GM20000 (cell line): ENCODE measurements at regions not wholly inside any gene's neighbourhood (a gene's known extent, or its start where the extent isn't known, plus 50 kb on each side); places are given as distances from the start of the nearest gene placed in this dataset.

ENCODE experiments used
- DNase-seq: peaks from one replicate; pipeline ENCODE4 v3.0.0; 2012; ENCODE audit warnings: low spot score
- TF ChIP-seq, protein P1 (sequence below): IDR thresholded peaks from 2 replicates; pipeline ENCODE4 v1.5.1; 2012; ENCODE audit warnings: mild to moderate bottlenecking, control low read depth; ENCODE audit errors: extremely low read depth, missing control alignments

DNA sequence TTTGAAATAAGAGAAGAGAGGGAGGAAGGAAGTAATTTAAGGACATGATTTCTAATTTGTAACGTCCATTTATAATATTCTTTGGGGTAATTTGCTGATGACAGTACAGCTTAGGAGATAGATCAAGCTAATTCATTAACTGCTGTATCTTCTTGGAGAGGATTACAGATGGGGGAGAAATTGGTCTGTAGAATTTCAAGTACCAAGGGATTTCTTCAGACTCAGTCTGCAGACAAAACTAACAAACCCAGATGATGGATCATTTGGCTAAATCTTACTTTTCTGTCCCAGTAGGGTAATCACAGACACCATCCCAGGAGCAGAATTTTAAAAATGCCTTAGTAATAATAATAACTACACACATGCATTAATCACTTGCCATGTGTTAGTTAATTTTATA is 711.8 kb downstream of the KCNJ2 start:
- TF ChIP-seq, protein P1, sequence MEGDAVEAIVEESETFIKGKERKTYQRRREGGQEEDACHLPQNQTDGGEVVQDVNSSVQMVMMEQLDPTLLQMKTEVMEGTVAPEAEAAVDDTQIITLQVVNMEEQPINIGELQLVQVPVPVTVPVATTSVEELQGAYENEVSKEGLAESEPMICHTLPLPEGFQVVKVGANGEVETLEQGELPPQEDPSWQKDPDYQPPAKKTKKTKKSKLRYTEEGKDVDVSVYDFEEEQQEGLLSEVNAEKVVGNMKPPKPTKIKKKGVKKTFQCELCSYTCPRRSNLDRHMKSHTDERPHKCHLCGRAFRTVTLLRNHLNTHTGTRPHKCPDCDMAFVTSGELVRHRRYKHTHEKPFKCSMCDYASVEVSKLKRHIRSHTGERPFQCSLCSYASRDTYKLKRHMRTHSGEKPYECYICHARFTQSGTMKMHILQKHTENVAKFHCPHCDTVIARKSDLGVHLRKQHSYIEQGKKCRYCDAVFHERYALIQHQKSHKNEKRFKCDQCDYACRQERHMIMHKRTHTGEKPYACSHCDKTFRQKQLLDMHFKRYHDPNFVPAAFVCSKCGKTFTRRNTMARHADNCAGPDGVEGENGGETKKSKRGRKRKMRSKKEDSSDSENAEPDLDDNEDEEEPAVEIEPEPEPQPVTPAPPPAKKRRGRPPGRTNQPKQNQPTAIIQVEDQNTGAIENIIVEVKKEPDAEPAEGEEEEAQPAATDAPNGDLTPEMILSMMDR = no peak
- DNase-seq = no peak

DNA sequence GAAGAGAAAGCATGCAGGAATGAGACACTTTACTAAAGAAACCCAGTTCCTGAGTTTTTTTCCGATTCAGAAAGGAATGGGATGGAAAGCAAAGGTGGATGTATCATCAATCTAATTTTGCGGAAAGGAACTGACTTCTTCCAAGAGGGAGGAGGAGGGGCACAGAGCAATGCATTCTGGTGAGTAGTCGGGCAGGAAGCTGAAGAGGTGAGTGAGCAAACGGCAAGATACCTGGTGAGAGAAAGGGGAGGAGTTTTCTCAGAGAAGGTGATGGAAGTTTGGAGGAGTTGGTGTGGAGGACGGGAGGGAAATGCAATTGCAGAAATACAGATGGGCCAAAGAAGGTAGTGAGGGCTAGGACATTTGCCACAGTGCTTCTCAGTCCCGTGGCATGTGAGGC is 713.2 kb downstream of the KCNJ2 start:
- DNase-seq = no peak
- TF ChIP-seq, protein P1 = no peak

DNA sequence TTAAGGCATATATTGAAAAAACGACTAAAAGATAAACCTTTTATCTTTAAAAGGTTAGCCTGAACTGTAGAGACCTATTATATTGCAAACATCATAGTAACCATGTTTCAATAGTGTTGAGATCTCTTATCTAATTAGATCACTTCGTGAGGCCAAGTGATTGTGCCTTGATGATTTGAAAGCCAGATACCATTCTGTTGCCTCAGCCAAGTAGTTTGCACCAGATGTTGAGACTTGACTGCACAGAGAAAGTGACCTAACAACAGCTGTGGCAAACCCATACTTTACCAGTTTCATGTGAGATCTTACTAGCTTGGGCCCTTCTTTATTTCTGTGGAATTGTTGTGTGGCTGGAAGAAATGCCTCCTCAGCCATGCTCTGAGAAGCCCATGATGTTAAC is 717.3 kb downstream of the KCNJ2 start:
- TF ChIP-seq, protein P1 = no peak
- DNase-seq = no peak

DNA sequence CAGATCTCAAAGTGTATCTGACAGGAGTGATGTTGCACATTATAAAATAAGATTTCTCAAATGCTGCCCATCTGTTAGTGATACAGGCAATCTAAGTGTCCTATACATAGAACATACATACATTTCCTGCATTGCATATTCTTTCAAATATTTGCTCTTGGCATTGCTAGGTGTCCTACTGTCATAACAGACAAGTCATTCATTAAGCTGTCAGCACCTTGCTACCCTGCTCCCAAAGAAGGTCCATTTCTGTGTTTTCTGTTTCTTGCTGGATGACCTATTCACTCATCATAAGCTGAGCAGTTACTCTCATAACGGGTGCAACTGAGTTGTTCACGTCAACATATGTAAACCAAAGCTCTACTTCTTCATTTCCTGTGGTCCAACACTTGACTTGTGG is 719.0 kb downstream of the KCNJ2 start:
- DNase-seq = no peak
- TF ChIP-seq, protein P1 = no peak

DNA sequence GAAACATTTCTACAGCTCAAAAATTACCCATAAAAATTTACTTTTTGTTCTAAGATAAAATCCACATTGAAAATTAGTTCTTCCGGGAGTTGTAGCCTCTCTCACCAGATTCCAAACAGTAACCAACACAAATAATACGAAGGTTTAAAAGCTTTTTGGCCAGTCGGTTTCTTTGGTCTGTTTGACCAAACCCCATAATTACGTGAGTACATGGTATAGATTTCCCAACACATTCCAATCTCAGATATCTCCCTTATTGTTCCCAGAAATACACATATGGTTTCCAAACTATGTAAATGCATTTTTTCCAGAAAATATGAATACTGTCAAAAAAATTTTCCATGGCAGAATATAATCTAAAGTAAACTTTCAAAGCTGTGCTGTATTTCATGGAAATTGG is 722.0 kb downstream of the KCNJ2 start:
- TF ChIP-seq, protein P1 = no peak
- DNase-seq = no peak

DNA sequence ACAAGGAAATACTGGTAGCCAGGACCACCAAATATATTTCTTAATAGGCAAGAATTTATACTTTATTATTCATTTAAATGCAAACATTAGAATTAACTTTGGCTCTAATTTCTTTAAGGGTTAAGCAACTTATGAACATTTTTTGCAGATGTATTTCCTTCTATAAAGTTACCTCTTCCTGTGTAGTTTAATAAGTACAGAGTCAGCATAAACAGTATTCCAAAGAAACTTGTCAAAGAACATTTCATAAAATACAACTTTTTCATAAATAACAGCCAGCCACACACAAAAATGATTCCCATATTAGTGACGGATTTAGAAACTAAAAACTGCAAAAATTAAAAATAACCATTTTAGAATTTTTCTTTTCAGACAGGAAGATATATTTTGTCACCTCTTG is 723.2 kb downstream of the KCNJ2 start:
- TF ChIP-seq, protein P1 = no peak
- DNase-seq = no peak

DNA sequence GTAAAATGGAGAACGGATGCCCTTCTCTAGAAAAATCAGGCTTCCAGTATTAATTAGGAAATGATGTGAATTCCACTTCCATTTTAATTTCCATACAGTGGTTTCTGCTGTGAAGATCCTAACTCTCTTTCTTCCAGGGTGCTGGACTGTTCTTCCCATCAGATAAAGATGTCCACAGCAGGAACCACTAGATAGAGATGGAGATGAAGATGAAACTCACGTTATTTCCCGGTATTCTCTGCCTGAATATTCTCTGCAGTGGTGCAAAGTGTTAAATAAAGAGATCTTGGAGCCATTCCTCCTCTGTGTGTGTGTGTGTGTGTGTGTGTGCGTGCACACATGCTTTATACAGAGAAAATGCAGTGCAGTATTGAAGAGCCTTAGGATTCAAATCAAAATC is 727.5 kb downstream of the KCNJ2 start:
- DNase-seq = no peak
- TF ChIP-seq, protein P1 = no peak

DNA sequence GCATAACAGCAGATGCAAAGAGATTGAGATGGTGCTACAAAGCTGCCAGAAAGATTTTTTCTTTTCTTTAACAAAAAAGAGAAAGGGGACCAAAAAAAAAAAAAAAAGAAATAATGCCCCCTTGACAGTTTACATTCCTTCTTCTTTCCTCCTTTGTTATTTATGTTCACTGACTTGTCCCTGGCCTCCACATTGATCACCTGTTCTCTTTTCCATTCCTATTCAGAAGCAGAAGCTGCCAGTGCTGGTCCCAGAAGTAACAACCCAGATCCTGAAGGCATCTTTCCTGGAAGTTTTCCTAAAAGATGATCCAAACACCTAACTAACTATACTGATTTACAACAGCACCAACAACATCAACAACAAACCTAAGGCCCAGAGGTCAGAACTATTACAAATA is 728.1 kb downstream of the KCNJ2 start:
- TF ChIP-seq, protein P1 = no peak
- no peak for DNase-seq
